NCI-H1048 (cell line): ENCODE measurements at regions not wholly inside any gene's neighbourhood (a gene's known extent, or its start where the extent isn't known, plus 50 kb on each side); places are given as distances from the start of the nearest gene placed in this dataset.
"Not testable (repeated sequence)": the region's sequence is repeated elsewhere in the genome, so short reads cannot be mapped to it uniquely, and the experiment has no call there.

Experiments used
- DNase-seq: peaks from one replicate; lab custom pipeline; 2025; lab: John Stamatoyannopoulos, UW

GRCh38 chr17:14547556-14547955, 246.7 kb downstream of the HS3ST3B1 start:
- no peak for DNase-seq

- no peak for DNase-seq
Observed at GRCh38 chr17:14547016-14547415, 246.1 kb downstream of the HS3ST3B1 start.

GRCh38 chr17:14545156-14545906, 244.4 kb downstream of the HS3ST3B1 start:
- no peak for DNase-seq

- DNase-seq: no peak
Observed at GRCh38 chr17:14541714-14542113, 240.8 kb downstream of the HS3ST3B1 start.

DNA sequence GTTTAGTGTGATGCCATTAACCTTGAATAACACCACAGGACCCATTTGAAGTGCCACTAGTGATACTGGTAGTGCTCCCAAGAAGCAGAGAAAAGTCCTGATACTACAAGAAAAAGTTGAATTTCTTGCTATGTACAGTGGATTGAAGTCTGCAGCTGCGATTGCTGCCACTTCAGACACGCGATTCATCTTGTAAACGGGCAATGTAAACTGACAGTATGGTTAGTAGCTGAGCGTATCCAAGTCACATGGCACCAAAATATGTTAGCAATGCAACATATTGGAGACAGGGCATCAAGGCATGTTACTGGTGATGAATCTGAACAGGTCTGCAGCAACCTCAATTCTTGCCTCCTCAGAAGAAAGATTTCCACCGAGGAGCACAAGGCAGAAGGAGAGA, 238.9 kb downstream of the HS3ST3B1 start:
- no peak for DNase-seq

- not testable (repeated sequence) for DNase-seq
Observed at GRCh38 chr17:14532242-14532641, 231.4 kb downstream of the HS3ST3B1 start.

DNA sequence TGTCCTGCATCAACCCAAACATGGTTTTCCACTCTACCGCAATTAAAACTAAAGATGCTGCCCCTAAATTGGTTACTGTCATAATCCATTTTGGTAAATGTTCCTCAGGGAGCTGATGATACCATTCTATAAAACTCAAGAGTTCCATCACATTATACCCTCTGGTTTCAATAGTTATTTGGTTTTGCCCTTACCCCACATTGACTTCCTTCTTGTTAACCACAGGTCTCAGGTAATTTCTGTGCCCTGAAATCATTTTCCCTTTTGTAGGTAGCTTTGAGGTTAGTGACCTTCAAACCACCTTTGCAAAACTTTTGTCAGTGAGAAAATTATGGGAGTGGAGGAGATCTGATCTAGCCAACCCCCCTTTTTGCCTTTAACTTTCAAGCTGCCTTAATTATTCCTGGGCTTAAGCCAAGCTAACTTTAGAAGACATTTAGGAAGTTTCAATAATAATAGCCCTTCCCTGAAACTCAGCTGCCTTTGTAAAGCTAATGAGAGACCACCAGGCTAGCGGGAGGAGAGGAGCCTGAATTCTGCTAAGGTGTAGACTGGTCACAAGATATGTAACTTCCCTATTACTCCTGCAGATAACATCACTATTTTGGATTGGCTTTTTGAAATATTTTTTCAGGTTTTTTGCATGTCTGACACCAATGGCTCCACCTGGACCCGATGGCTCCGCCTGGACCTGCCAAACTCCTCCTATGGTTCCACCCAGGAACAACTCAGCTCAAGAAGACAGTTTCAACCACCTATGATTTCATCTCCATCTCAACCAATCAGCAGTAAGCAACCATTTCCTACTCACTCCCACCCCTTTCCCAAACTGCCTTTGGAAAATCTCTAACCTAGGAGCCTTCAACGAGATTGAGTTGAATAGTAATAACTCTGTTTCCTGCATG, 224.9 kb downstream of the HS3ST3B1 start:
- DNase-seq: no peak

DNA sequence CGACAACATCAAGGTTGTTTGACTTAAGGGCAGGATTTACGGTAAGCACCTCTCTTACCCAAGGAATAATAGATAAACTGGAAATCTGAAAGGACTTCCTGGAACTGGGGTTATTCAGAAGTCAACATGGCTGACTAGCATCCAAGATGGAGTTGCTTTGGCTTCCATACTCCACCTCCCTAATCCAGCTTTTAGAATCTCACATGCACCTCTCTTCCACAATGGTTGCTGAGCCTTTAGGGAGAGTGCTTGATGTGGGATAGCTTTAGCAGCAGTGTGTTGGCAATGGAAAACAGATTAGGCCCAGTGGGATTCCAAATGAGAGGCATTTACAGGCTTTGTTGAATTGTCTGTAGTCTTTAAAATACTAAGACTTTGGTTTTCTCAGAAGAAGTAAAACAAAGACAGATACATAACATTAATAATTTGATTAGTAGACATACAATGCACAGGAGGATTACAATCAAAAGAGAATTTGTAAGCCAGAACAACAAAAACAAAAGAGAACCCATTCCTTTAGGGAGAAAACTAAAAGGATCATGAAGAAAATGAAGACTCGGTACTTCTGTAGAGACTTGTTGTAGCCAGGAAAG, 222.0 kb downstream of the HS3ST3B1 start:
- DNase-seq: no peak

DNA sequence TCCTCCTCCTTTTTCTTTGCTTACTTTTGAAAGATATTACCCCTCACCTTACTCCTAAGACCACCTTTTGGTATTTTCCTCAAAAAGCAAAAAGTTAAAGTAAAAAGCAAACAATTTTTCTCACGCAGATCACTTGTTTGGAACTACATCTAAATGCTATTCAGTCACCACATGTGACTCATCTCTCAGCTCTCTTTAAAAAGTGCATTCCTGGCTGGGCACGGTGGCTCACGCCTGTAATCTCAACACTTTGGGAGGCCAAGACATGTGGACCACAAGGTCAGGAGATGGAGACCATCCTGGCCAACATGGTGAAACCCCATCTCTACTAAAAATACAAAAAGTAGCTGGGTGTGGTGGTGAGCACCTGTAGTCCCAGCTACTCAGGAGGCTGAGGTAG, 218.0 kb downstream of the HS3ST3B1 start:
- not testable (repeated sequence) for DNase-seq

DNA sequence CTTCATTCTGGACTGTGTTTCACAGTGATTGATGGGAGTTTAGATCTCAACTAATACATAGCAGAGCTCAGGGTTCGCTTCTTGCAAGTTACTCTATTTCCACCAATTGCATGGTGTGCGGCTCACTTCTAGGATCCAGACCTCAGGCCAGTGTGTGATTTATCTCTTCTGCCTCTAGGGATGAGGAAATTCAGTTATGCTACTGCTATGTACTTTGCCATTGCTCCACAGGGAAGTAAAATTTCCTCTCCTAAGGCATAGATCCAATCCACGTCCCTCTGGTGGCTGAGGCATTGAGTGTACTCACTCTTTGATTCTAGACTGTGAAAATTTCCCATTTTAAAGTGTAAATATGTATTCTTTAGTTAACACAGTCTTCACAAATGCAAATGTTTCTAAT, 214.1 kb downstream of the HS3ST3B1 start:
- DNase-seq: no peak

DNA sequence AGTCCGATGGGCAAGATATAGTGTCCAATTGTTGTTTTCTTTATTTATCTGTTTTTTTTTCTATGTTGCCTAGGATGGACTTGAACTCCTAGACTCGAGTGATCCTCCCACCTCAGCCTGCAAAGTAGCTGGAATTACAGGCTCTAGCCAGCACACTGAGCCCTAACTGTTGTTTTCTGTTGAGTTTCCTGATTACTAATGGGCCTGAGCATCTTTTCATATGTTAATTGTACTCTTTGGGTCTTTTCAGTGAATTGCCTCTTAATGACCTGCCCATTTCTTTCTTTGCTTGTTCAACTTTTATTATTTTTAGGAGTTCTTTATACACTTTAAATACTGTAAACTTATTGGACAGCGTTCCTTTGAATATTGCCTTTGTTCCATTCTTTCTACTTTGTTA, 213.0 kb downstream of the HS3ST3B1 start:
- no peak for DNase-seq

DNA sequence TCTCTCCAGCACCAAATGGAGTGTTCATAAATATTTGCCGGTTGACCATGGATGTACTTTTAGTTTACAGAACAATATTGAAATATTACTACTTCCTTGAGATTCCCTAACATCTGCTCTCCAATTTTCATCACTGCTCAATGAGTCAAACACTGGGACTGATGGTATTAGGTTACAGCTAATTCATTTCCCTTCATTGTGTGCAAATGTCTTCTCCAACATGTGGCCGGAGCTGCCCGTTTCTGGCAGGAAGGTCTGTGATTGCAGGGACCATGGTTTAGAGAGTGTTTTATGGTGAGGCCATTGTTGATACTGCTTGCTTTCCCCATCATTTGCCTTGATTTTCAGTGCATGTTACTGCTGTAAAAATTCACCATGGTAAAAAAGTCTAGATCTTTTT, 209.3 kb downstream of the HS3ST3B1 start:
- DNase-seq: no peak

GRCh38 chr17:14508156-14508555, 207.3 kb downstream of the HS3ST3B1 start:
- DNase-seq: no peak

DNA sequence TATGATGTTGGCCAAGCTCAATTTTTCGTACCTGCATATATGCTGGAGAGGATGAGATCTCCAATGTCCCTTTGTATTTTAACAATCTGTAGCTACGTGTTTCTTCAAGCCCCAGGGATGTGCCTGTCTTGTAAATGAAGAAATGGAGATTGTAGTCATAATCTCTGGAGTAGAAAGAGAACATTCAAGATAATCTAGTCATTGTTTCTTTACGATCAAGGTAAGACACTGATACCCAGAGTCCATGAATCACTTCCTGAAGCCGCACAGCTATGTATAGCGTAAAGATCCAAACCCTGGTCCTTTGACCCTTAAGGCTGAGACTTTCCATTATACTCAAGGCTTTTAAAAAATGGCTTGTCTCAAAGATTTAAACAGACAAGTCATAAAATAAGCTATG, 205.5 kb downstream of the HS3ST3B1 start:
- no peak for DNase-seq

GRCh38 chr17:14505606-14506005, 204.7 kb downstream of the HS3ST3B1 start:
- no peak for DNase-seq

GRCh38 chr17:14499976-14500375, 199.1 kb downstream of the HS3ST3B1 start:
- no peak for DNase-seq

GRCh38 chr17:14498812-14499211, 197.9 kb downstream of the HS3ST3B1 start:
- no peak for DNase-seq

GRCh38 chr17:14494161-14494560, 193.3 kb downstream of the HS3ST3B1 start:
- no peak for DNase-seq

GRCh38 chr17:14489986-14490385, 189.1 kb downstream of the HS3ST3B1 start:
- no peak for DNase-seq

- DNase-seq: no peak
Observed at GRCh38 chr17:14488958-14489550, 188.2 kb downstream of the HS3ST3B1 start.

DNA sequence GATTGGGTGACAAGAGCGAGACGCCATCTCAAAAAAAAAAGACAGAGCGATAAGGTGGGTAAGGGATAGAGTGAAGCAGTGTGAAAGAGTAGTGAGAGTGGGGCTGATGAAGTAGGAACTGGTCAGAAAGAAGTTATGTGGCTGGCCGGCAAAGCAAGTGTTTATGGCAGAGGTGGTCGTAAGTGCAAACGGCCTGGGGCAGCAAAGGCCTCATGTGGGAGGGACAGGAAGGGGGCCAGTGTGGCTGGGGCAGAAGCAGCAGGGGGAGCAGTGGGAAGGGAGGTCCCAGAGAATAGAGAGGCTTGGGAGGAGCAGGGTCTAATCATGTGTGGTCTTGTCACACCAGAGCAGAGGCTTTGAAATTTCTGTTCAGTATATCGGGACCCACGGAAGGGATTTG, 186.2 kb downstream of the HS3ST3B1 start:
- DNase-seq: no peak

DNA sequence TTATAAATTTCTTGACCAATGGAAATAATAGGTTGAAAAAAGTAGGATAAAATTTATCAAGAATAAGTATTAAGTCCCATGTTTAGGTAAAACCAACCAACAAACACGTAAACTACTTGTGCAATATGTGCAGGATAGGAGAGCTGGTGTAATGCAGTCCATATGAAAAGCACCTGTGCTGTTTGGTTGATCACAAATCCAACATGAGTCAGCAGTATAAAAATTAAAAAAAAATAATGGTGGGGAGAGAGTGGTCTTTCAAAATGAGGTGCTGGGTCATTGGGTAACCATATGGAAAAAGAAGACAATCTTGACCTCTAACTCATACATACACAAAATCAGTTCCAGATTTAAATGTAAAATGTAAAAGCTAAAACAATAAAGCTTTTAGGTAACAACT, 181.8 kb downstream of the HS3ST3B1 start:
- no peak for DNase-seq
